Smooth muscle cell (in vitro differentiated cells): ENCODE measurements at regions not wholly inside any gene's neighbourhood (a gene's known extent, or its start where the extent isn't known, plus 50 kb on each side); places are given as distances from the start of the nearest gene placed in this dataset.

Experiments
- DNase-seq: peaks from one replicate; lab custom pipeline; 2025; ENCODE audit not compliant: unreplicated experiment; lab: John Stamatoyannopoulos, UW
- H2AFZ ChIP-seq: fragments of 200-600 bp; sonication (generic); 2 replicates; pipeline ENCODE4 v1.6.0; 2016; ENCODE audit warnings: antibody characterized with exemption, low read depth, mild to moderate bottlenecking
- H3F3A ChIP-seq: fragments of 200-600 bp; sonication (generic); 2 replicates; pipeline ENCODE4 v1.6.0; 2017; ENCODE audit warnings: antibody characterized with exemption, low read depth
- H3K27ac ChIP-seq: fragments of 200-600 bp; sonication (generic); 2 replicates; pipeline ENCODE4 v1.5.1; 2016; ENCODE audit warnings: low read depth, mild to moderate bottlenecking
- H3K27me3 ChIP-seq: fragments of 200-600 bp; sonication (generic); 2 replicates; pipeline ENCODE4 v1.6.1; 2016; ENCODE audit warnings: low read depth, mild to moderate bottlenecking
- H3K36me3 ChIP-seq: fragments of 200-600 bp; sonication (generic); 2 replicates; pipeline ENCODE4 v1.5.1; 2016; ENCODE audit warnings: low read depth
- H3K4me1 ChIP-seq: fragments of 200-600 bp; sonication (generic); 2 replicates; pipeline ENCODE4 v1.5.1; 2016; ENCODE audit warnings: low read depth
- H3K4me2 ChIP-seq: fragments of 200-600 bp; sonication (generic); 2 replicates; pipeline ENCODE4 v1.6.0; 2016; ENCODE audit warnings: mild to moderate bottlenecking
- H3K4me3 ChIP-seq: fragments of 200-600 bp; sonication (generic); 2 replicates; pipeline ENCODE4 v1.5.1; 2016; ENCODE audit warnings: mild to moderate bottlenecking
- H3K79me2 ChIP-seq: fragments of 200-600 bp; sonication (generic); 2 replicates; pipeline ENCODE4 v1.6.0; 2016; ENCODE audit warnings: low read depth, mild to moderate bottlenecking
- H3K9ac ChIP-seq: fragments of 200-600 bp; sonication (generic); 2 replicates; pipeline ENCODE4 v1.6.0; 2016; ENCODE audit warnings: low read depth
- H3K9me3 ChIP-seq: fragments of 200-600 bp; sonication (generic); replicated peaks from 2 replicates; pipeline ENCODE4 v1.5.1; 2016; ENCODE audit warnings: low read depth
- H4K20me1 ChIP-seq: fragments of 200-600 bp; sonication (generic); 2 replicates; pipeline ENCODE4 v1.6.0; 2016; ENCODE audit warnings: low read depth
- CTCF ChIP-seq: fragments of 200-600 bp; sonication (generic); IDR thresholded peaks from 2 replicates; pipeline ENCODE4 v1.5.1; 2017; ENCODE audit warnings: borderline replicate concordance, mild to moderate bottlenecking, antibody characterized with exemption; ENCODE audit not compliant: insufficient read depth, poor library complexity, severe bottlenecking
- WGBS: methylation state at CpG from one replicate; pipeline ENCODE4 v1.1.7; 2016; ENCODE audit warnings: low lambda C conversion rate; 5-methylcytosine and 5-hydroxymethylcytosine counted together

- Histone ChIP-seq H3K36me3 (no peaks in the 10 kb centered on the region), H4K20me1 (no peaks in the 10 kb centered on the region), H3K27me3 (no peaks in the 10 kb centered on the region), H2AFZ (no peak overlapping the region), H3K4me3 (no peak overlapping the region), H3K9ac (no peak overlapping the region), H3F3A (no peaks in the 10 kb centered on the region), H3K9me3 (no peaks in the 10 kb centered on the region), H3K79me2 (no peaks in the 10 kb centered on the region), H3K27ac (no peak overlapping the region), H3K4me2 (no peak overlapping the region), H3K4me1 (no peaks in the 10 kb centered on the region)
- no peak for TF ChIP-seq CTCF
- no peak for DNase-seq
Measured at GRCh38 chr3:165716592-165716991, 120.6 kb downstream of the BCHE start.

GRCh38 chr3:165713479-165713878 lies 123.7 kb downstream of the BCHE start:
- Histone ChIP-seq H3K4me2 (no peak overlapping the region), H3K79me2 (no peaks in the 10 kb centered on the region), H3K9me3 (no peaks in the 10 kb centered on the region), H4K20me1 (no peaks in the 10 kb centered on the region), H2AFZ (no peak overlapping the region), H3F3A (no peaks in the 10 kb centered on the region), H3K4me1 (no peaks in the 10 kb centered on the region), H3K9ac (no peak overlapping the region), H3K27ac (no peak overlapping the region), H3K4me3 (no peak overlapping the region), H3K36me3 (no peaks in the 10 kb centered on the region), H3K27me3 (no peaks in the 10 kb centered on the region)
- WGBS = 98% methylated on average over 7 of the region's 7 CpGs
- no peak for TF ChIP-seq CTCF
- no peak for DNase-seq

GRCh38 chr3:165712382-165712781 lies 124.8 kb downstream of the BCHE start:
- no peaks in the 10 kb centered on the region for H3K36me3 ChIP-seq
- no peak for DNase-seq

More at GRCh38 chr3:165712382-165712781, 124.8 kb downstream of the BCHE start:
- no peaks in the 10 kb centered on the region for H3F3A ChIP-seq
- TF ChIP-seq CTCF = no peak
- no peak overlapping the region for H3K9ac ChIP-seq
- H3K27ac ChIP-seq = no peak overlapping the region
- H2AFZ ChIP-seq = no peak overlapping the region
- no peak overlapping the region for H3K4me2 ChIP-seq
- H3K27me3 ChIP-seq = no peaks in the 10 kb centered on the region
- H3K79me2 ChIP-seq = no peaks in the 10 kb centered on the region
- no peaks in the 10 kb centered on the region for H4K20me1 ChIP-seq
- no peaks in the 10 kb centered on the region for H3K4me1 ChIP-seq
- WGBS = 92% methylated on average over 8 of the region's 8 CpGs
- H3K4me3 ChIP-seq = no peak overlapping the region
- H3K9me3 ChIP-seq = no peaks in the 10 kb centered on the region
